ENCODE measurements at regions not wholly inside any gene's neighbourhood (a gene's known extent, or its start where the extent isn't known, plus 50 kb on each side); places are given as distances from the start of the nearest gene placed in this dataset.

DNA sequence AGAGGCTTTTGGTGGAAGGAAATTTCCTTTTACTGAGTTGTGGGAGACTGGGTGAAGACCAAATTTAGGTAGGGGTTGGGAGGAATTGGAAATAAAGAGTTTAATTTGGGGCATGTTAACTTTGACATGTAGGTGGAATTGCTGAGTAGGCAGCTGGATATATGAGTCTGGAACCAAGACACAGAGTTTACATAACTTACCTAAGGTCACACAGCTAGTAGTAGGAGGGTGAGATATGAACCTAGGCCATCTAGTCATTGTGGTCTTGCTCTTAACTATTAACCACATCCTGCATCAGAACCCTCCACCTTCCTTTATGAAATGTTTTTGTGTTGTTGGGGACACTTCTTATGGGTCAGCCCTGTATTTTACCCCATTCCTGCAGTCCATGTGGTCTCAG, 113.1 kb downstream of the ICOS start:
- no peak for DNase-seq
- Histone ChIP-seq H3K27me3 (ENCODE audit: low read depth) (no peaks in the 10 kb centered on the region), H3K4me1 (no peaks in the 10 kb centered on the region), H3K4me3 (no peak overlapping the region), H3K27ac (no peak overlapping the region), H3K36me3 (no peaks in the 10 kb centered on the region), H3K9me3 (no peaks in the 10 kb centered on the region)
- intact Hi-C loops (cut with DNase I) = no loop called here
- no peak for ATAC-seq
- TF ChIP-seq, protein P1, sequence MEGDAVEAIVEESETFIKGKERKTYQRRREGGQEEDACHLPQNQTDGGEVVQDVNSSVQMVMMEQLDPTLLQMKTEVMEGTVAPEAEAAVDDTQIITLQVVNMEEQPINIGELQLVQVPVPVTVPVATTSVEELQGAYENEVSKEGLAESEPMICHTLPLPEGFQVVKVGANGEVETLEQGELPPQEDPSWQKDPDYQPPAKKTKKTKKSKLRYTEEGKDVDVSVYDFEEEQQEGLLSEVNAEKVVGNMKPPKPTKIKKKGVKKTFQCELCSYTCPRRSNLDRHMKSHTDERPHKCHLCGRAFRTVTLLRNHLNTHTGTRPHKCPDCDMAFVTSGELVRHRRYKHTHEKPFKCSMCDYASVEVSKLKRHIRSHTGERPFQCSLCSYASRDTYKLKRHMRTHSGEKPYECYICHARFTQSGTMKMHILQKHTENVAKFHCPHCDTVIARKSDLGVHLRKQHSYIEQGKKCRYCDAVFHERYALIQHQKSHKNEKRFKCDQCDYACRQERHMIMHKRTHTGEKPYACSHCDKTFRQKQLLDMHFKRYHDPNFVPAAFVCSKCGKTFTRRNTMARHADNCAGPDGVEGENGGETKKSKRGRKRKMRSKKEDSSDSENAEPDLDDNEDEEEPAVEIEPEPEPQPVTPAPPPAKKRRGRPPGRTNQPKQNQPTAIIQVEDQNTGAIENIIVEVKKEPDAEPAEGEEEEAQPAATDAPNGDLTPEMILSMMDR (IDR thresholded peaks at IDR 0.05) = no peak

DNA sequence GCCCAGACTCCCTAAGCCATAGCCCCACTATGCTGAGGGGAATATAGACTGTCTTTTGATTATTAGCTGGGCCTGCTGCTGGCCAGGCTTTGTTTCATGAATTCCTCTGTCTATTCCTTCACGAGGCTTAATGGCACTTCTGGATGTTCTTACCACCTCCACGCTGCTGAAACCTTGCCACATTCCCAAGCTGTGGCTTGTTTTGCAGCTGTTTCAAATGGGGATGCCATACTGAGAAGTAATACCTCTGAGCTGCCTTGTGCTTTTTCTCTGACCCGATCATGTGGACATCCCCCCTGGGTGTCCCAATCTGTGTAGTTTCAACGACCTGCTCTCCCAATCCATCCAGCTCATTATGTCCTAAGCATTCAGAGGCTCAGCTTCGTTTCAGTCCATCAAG, 114.1 kb downstream of the ICOS start:
- no peak for ATAC-seq
- Histone ChIP-seq H3K4me3 (no peak overlapping the region), H3K9me3 (no peaks in the 10 kb centered on the region), H3K36me3 (no peaks in the 10 kb centered on the region), H3K4me1 (no peaks in the 10 kb centered on the region), H3K27ac (no peak overlapping the region), H3K27me3 (ENCODE audit: low read depth) (no peaks in the 10 kb centered on the region)
- no peak for DNase-seq
- intact Hi-C loops (cut with DNase I) = no loop called here
- TF ChIP-seq, protein P1 (IDR thresholded peaks at IDR 0.05) = no peak

DNA sequence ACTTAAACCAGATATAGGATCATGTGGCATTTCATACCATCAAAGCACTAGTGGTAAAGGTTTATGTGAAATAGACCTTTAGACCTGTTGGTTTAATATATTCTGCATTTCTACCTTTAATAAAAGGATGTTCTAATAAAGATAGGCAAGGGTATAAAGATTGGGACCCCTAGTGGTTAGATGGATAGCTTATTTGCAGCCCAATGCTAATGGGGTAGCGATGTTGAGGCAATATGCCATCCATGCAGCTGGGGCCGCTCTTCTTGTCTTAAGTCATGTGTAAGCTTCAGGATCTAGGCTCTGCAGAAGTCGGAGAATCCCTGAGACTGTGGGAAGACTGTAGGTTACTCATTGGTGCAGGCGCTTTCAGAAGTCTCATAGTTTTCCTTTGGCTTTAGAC, 114.9 kb downstream of the ICOS start:
- no peak overlapping the region for H3K27ac ChIP-seq
- no peak for ATAC-seq
- TF ChIP-seq, protein P1 (IDR thresholded peaks at IDR 0.05) = peak; percentile 19
- no peak for DNase-seq
- no peaks in the 10 kb centered on the region for H3K36me3 ChIP-seq
- intact Hi-C loops (cut with DNase I) = no loop called here
- H3K4me1 ChIP-seq = no peaks in the 10 kb centered on the region
- H3K4me3 ChIP-seq = no peak overlapping the region
- no peaks in the 10 kb centered on the region for H3K9me3 ChIP-seq
- no peaks in the 10 kb centered on the region for H3K27me3 ChIP-seq (ENCODE audit: low read depth)

DNA sequence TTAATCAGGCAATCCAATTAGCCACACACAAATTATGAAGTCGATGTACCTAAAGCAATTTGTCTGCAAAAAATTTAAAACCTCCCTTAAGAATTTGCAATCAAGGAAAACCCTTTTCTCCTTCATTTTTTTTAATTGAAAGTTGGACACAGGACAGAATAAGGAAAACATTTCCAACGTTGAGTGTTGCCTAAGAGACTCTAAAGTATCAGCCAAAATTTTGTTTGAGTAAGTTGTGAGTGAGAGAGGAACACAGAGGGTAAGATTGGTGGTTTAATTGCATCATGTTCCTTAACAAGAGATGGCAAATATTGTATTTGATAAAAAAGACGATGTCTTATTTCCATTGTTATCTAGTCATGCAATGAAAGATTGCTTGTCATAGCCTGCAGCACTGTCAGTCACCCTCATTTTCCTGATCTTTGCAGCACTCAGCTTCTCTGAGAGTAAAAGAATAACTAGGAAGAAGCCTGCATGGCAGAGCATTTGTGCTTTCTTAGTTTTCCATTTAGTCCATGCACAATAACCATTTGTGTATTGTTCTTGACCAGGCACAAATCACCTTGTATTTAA, 115.5 kb downstream of the ICOS start:
- no peak overlapping the region for H3K27ac ChIP-seq
- H3K9me3 ChIP-seq = no peaks in the 10 kb centered on the region
- intact Hi-C loops (cut with DNase I) = no loop called here
- peak in 1 of 2 donors; percentile 66 for ATAC-seq
- H3K4me3 ChIP-seq = no peak overlapping the region
- TF ChIP-seq, protein P1 (IDR thresholded peaks at IDR 0.05) = no peak
- no peaks in the 10 kb centered on the region for H3K27me3 ChIP-seq (ENCODE audit: low read depth)
- no peaks in the 10 kb centered on the region for H3K4me1 ChIP-seq
- no peak for DNase-seq
- no peaks in the 10 kb centered on the region for H3K36me3 ChIP-seq

DNA sequence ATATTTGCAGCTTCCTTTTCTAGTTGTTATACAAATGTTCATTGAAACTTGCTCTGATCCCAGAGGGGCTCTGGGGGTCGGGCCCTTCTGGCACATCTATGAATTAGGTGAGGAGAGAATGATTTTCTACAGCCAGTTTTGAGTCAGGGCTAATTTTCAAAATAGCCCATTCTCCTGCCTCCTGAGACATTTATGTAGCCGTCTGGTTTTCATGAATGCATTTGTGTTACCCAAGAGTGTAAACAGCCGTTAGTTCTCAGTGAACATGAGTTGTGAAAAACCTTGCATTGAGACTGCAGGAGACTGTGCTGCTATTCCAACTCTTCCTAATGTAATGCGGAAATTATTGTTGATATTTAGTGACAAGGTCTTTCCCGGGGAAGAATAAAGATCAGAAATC, 122.5 kb downstream of the ICOS start:
- intact Hi-C loops (cut with DNase I) = no loop called here
- H3K36me3 ChIP-seq = no peaks in the 10 kb centered on the region
- H3K4me3 ChIP-seq = no peak overlapping the region
- no peaks in the 10 kb centered on the region for H3K9me3 ChIP-seq
- ATAC-seq (no peak), DNase-seq (no peak)
- H3K27me3 ChIP-seq (ENCODE audit: low read depth) = no peaks in the 10 kb centered on the region
- TF ChIP-seq, protein P1 (IDR thresholded peaks at IDR 0.05) = no peak
- no peak overlapping the region for H3K27ac ChIP-seq
- H3K4me1 ChIP-seq = no peaks in the 10 kb centered on the region

DNA sequence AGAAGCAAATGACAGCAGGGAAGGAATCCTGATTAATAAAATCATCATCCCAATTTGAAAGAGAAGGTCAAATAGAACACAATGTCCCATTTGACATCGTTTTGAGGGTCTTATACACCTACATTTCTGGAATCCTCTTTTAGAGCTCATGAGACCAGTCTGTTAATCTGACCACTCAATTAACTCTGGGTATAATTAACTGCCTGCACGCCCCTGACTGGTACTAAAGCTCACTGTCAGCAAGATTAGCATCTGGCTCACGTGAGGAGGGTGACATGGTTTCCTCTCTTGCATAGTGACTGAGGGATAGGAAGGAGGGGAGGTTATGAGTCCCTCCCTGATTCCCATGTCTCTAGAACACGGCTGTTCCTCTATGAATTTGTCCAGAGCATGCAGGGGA, 124.3 kb downstream of the ICOS start:
- Histone ChIP-seq H3K27ac (no peak overlapping the region), H3K9me3 (no peaks in the 10 kb centered on the region), H3K27me3 (ENCODE audit: low read depth) (no peaks in the 10 kb centered on the region), H3K36me3 (no peaks in the 10 kb centered on the region), H3K4me1 (no peaks in the 10 kb centered on the region), H3K4me3 (no peak overlapping the region)
- TF ChIP-seq, protein P1 (IDR thresholded peaks at IDR 0.05) = no peak
- no peak for ATAC-seq
- DNase-seq = no peak
- intact Hi-C loops (cut with DNase I) = no loop called here
